HG03159 (cell line): ENCODE measurements at regions not wholly inside any gene's neighbourhood (a gene's known extent, or its start where the extent isn't known, plus 50 kb on each side); places are given as distances from the start of the nearest gene placed in this dataset.

Experiments
- ATAC-seq: cut with Tn5 transposase; IDR thresholded peaks from one replicate; pipeline ENCODE4 v1.9.1; 2021; ENCODE audit warnings: mild to moderate bottlenecking, moderate library complexity; ENCODE audit not compliant: unreplicated experiment

DNA sequence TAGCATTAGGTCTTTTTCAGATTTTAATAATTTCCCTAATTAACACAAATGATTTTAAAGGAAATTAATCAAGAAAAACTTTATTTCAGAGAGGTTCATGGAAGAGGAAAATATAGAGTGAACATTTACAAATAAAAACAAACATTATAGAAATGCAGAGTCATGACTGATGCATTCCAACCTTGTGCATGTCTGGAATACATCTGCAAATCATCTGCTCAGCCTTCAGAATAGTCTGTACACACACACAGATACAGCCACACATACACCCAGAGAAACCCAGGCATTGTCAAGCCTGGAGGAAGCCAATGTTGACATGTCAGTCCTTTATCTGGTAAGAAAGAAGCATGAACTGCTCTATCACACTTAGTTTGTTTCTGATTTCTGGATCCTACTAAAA, 61.3 kb upstream of the NFKB1 start:
- no peak for ATAC-seq

- ATAC-seq, result no peak
Measured at GRCh38 chr4:102440498-102440897, 60.7 kb upstream of the NFKB1 start.

- no peak for ATAC-seq
Measured at GRCh38 chr4:102441978-102442911, 58.9 kb upstream of the NFKB1 start.

DNA sequence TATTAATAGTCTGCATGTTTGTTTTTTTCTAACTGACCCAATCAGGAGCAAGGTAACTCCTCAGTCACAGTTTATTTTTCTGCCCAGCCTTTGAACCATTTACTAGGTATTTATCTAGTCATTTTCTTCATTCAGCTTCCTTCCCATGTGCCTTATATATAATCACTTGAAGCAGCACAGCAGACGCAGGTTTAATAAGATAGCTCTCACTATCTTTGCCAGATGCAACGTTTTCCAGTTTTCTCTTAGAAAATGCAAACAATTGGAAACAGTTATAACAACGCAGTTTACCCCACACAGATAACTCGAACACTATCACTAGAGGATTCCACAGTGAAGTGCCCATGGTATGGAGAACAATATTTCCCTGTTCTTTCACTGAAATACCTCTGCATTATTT, 56.4 kb upstream of the NFKB1 start:
- ATAC-seq, result no peak

- no peak for ATAC-seq
Measured at GRCh38 chr4:102445213-102445612, 55.9 kb upstream of the NFKB1 start.

- peak; percentile 51 for ATAC-seq
Measured at GRCh38 chr4:102447413-102447812, 53.7 kb upstream of the NFKB1 start.

- ATAC-seq, result peak; percentile 69
Measured at GRCh38 chr4:102449751-102450352, 51.3 kb upstream of the NFKB1 start.

GRCh38 chr4:102451266-102451665, 49.9 kb upstream of the NFKB1 start:
- ATAC-seq, result no peak
